Tibial nerve (tissue), 4 donors: ENCODE measurements at regions not wholly inside any gene's neighbourhood (a gene's known extent, or its start where the extent isn't known, plus 50 kb on each side); places are given as distances from the start of the nearest gene placed in this dataset.

ENCODE experiments used
- DNase-seq, 2 donors: peaks; one replicate each; pipeline ENCODE4 v3.0.0-alpha.2; 2019; ENCODE audit warnings: low spot score in 2 of 2
- H3K27ac ChIP-seq, 4 donors: fragments of 200-600 bp; sonication (generic) in 3 of 4; one replicate each; pipeline ENCODE4 v1.5.1; 2017 to 2019; ENCODE audit warnings: mild to moderate bottlenecking in 1 of 4
- H3K27me3 ChIP-seq, 2 donors: fragments of 200-600 bp; sonication (generic) in 1 of 2; one replicate each; pipeline versions ENCODE4 v1.5.1 to v1.6.0; 2017 to 2019
- H3K36me3 ChIP-seq, 3 donors: fragments of 200-600 bp; sonication (generic); one replicate each; pipeline ENCODE4 v1.5.1; 2018 to 2019
- H3K4me1 ChIP-seq, 4 donors: fragments of 200-600 bp; sonication (generic) in 3 of 4; one replicate each; pipeline ENCODE4 v1.5.1; 2017 to 2019
- H3K4me3 ChIP-seq, 4 donors: fragments of 200-600 bp; sonication (generic) in 3 of 4; one replicate each; pipeline ENCODE4 v1.5.1; 2017 to 2019; ENCODE audit warnings: mild to moderate bottlenecking in 1 of 4, moderate library complexity in 1 of 4
- H3K9me3 ChIP-seq, 4 donors: fragments of 200-600 bp; sonication (generic) in 3 of 4; one replicate each; pipeline ENCODE4 v1.5.1; 2017 to 2019
- EP300 ChIP-seq, 2 donors: sonication (generic); formaldehyde crosslinking; IDR thresholded peaks; one replicate each; pipeline ENCODE4 v1.6.1; 2017; ENCODE audit warnings: antibody characterized with exemption in 2 of 2, mild to moderate bottlenecking in 1 of 2
- POLR2A ChIP-seq, 2 donors: fragments of 450-650 bp; IDR thresholded peaks; one replicate each; pipeline ENCODE4 v1.6.1; 2017; ENCODE audit warnings: antibody characterized with exemption in 2 of 2, mild to moderate bottlenecking in 2 of 2, moderate library complexity in 2 of 2
- WGBS, 2 donors: methylation state at CpG; one replicate each; pipeline ENCODE4 v1.1.5; 2018; 5-methylcytosine and 5-hydroxymethylcytosine counted together
- TF ChIP-seq, protein P1 (sequence below), 5 experiments: fragments of 200-600 bp in 3 of 5; fragments of 450-650 bp in 2 of 5; sonication (generic) in 3 of 5; IDR thresholded peaks; one replicate each; pipeline ENCODE4 v1.5.1; 2016 to 2019; ENCODE audit warnings: antibody characterized with exemption in 5 of 5, mild to moderate bottlenecking in 3 of 5, moderate library complexity in 2 of 5

DNA sequence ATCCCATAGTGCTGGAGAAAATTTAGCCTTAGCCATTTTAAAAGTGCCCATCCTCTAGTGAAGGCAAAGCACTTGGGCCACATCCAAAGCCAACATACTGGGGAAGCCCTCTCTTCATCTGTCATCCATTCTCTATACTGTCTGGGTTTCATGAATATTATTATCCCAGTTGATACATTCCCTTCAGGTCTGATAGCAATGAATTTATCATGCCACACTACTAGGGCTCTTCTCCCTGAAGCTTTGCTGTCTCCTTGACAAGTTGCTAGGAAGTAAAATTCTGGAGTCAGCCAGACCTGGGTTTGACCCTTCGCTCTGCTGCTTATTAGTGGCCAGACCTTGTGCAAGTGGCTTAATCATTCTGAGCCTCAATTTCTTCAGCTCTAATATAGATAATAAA is 1041.4 kb upstream of the ADGRL2 start:
- no peaks in the 10 kb centered on the region for H3K36me3 ChIP-seq
- no peak overlapping the region for H3K27ac ChIP-seq
- H3K9me3 ChIP-seq, result no peaks in the 10 kb centered on the region
- no peak for DNase-seq
- WGBS, 2 donors, result 91 to 100% methylated on average over 1 of the region's 1 CpG
- H3K27me3 ChIP-seq, result no peaks in the 10 kb centered on the region
- no peak overlapping the region for H3K4me3 ChIP-seq
- H3K4me1 ChIP-seq, result no peaks in the 10 kb centered on the region
- no peak for TF ChIP-seq EP300 (IDR thresholded peaks at IDR 0.05)
- TF ChIP-seq, protein P1, sequence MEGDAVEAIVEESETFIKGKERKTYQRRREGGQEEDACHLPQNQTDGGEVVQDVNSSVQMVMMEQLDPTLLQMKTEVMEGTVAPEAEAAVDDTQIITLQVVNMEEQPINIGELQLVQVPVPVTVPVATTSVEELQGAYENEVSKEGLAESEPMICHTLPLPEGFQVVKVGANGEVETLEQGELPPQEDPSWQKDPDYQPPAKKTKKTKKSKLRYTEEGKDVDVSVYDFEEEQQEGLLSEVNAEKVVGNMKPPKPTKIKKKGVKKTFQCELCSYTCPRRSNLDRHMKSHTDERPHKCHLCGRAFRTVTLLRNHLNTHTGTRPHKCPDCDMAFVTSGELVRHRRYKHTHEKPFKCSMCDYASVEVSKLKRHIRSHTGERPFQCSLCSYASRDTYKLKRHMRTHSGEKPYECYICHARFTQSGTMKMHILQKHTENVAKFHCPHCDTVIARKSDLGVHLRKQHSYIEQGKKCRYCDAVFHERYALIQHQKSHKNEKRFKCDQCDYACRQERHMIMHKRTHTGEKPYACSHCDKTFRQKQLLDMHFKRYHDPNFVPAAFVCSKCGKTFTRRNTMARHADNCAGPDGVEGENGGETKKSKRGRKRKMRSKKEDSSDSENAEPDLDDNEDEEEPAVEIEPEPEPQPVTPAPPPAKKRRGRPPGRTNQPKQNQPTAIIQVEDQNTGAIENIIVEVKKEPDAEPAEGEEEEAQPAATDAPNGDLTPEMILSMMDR (IDR thresholded peaks at IDR 0.05), result no peak
- no peak for TF ChIP-seq POLR2A (IDR thresholded peaks at IDR 0.05)

DNA sequence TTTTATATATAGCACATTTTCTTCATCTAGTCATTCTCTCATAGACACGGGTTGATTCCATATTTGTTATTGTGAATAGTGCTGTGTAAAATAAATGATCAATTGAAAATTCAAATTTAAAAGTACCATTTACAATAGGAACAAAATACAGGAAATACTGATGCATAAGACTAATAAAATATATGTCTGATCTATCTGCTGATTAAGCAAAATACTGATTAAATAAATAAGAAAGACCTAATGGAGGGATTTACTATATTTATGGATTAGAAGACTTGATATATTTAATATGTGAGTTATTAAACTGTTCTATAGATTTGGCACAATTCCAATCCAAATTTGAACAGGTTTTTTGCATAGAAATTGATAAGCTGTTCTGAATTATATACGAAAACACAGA is 1044.8 kb upstream of the ADGRL2 start:
- H3K4me1 ChIP-seq, result no peaks in the 10 kb centered on the region
- TF ChIP-seq EP300 (IDR thresholded peaks at IDR 0.05) (no peak), POLR2A (IDR thresholded peaks at IDR 0.05) (no peak)
- TF ChIP-seq, protein P1 (IDR thresholded peaks at IDR 0.05), result no peak
- H3K27ac ChIP-seq, result no peak overlapping the region
- no peaks in the 10 kb centered on the region for H3K27me3 ChIP-seq
- 89 to 94% methylated on average over 2 of the region's 2 CpGs for WGBS, 2 donors
- no peak for DNase-seq
- H3K4me3 ChIP-seq, result no peak overlapping the region
- H3K9me3 ChIP-seq, result peaks cover 0 to 4% (median 0%) of the 10 kb centered on the region in 4 donors
- H3K36me3 ChIP-seq, result no peaks in the 10 kb centered on the region

DNA sequence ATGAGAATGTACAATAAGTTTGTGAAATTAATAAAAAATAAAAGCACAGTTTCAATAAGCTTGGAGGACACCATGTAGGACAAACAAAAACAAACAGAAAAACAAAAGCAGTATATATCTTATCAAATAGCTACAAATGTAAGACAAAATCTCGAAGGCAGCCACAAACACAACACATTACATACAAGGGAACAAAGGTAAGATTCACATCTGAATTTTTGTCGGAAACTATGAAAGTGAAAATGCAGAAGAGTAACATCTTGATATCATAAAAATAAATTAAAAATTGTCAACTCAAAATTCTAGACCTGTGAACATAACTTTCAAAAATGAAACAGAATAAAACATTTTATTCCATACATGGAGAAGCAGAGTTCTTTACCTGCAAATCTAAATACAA is 1049.5 kb upstream of the ADGRL2 start:
- no peak for DNase-seq
- 89 to 91% methylated on average over 2 of the region's 2 CpGs for WGBS, 2 donors
- no peaks in the 10 kb centered on the region for H3K27me3 ChIP-seq
- H3K36me3 ChIP-seq, result no peaks in the 10 kb centered on the region
- no peaks in the 10 kb centered on the region for H3K4me1 ChIP-seq
- H3K9me3 ChIP-seq, result peaks cover 0 to 4% (median 0%) of the 10 kb centered on the region in 4 donors
- TF ChIP-seq, protein P1 (IDR thresholded peaks at IDR 0.05), result no peak
- TF ChIP-seq EP300 (IDR thresholded peaks at IDR 0.05), result no peak
- no peak for TF ChIP-seq POLR2A (IDR thresholded peaks at IDR 0.05)
- no peak overlapping the region for H3K27ac ChIP-seq
- no peak overlapping the region for H3K4me3 ChIP-seq

DNA sequence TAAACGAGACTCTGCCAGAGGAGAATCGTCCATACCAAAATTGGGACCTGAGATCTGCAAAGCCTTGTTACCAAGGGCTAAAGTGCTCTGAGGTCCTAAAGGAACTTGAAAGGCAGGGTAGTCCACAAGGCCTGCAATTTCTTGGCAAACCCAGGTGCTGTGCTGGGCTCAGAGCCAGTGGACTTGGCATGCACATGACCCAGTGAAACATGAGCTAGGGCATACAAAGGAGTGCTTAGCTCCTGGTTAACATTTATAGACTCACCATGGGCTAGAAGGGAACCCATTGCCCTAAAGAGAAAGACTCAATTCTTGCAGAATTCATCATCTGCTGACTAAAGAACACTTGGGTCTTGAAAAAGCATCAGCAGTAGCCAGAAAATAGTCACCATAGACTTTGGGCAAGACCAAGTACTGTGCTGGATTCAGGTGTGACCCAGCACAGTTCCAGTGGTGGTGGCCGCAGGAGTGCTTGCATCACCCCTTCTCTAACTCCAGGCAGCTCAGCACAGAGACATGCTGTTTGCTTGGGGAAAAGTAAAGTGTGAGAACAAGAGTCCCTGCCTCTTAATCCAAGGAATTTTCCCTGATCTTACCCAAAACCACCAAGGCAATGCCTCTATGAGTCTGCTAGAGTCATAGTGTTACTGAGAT is 1069.4 kb upstream of the ADGRL2 start:
- H3K4me3 ChIP-seq, result no peak overlapping the region
- peaks cover 0 to 8% (median 0%) of the 10 kb centered on the region in 4 donors for H3K9me3 ChIP-seq
- no peak for DNase-seq
- 90 to 93% methylated on average over 3 of the region's 3 CpGs for WGBS, 2 donors
- TF ChIP-seq POLR2A (IDR thresholded peaks at IDR 0.05) (no peak), EP300 (IDR thresholded peaks at IDR 0.05) (no peak)
- TF ChIP-seq, protein P1 (IDR thresholded peaks at IDR 0.05), result no peak
- no peaks in the 10 kb centered on the region for H3K27me3 ChIP-seq
- no peaks in the 10 kb centered on the region for H3K36me3 ChIP-seq
- no peaks in the 10 kb centered on the region for H3K4me1 ChIP-seq
- no peak overlapping the region for H3K27ac ChIP-seq

DNA sequence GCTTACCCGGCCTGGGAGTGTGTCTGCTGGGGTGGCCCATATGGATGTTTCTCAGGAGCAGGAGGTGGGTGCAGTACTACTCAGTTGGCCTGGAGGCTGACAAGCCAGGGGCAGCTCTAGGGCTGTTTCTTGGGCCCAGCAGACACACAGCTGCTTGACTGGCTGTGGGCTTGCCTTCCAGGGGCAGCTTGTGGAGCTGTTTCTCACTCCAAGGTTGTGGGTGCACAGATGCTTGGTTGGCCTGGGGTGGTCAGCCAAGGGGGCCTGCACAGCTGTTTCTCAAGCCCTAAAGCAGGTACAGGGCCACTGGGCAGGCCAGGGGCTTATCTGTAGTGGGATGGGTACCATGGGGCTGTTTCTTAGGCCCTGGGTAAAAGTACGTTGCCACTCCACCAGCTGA is 1078.1 kb upstream of the ADGRL2 start:
- H3K36me3 ChIP-seq, result no peaks in the 10 kb centered on the region
- H3K27me3 ChIP-seq, result no peaks in the 10 kb centered on the region
- TF ChIP-seq, protein P1 (IDR thresholded peaks at IDR 0.05), result no peak
- TF ChIP-seq EP300 (IDR thresholded peaks at IDR 0.05) (no peak), POLR2A (IDR thresholded peaks at IDR 0.05) (no peak)
- DNase-seq, result no peak
- no peak overlapping the region for H3K27ac ChIP-seq
- 96 to 100% methylated on average over 2 of the region's 2 CpGs for WGBS, 2 donors
- no peaks in the 10 kb centered on the region for H3K9me3 ChIP-seq
- no peak overlapping the region for H3K4me3 ChIP-seq
- no peaks in the 10 kb centered on the region for H3K4me1 ChIP-seq
